ENCODE measurements at regions not wholly inside any gene's neighbourhood (a gene's known extent, or its start where the extent isn't known, plus 50 kb on each side); places are given as distances from the start of the nearest gene placed in this dataset.

DNA sequence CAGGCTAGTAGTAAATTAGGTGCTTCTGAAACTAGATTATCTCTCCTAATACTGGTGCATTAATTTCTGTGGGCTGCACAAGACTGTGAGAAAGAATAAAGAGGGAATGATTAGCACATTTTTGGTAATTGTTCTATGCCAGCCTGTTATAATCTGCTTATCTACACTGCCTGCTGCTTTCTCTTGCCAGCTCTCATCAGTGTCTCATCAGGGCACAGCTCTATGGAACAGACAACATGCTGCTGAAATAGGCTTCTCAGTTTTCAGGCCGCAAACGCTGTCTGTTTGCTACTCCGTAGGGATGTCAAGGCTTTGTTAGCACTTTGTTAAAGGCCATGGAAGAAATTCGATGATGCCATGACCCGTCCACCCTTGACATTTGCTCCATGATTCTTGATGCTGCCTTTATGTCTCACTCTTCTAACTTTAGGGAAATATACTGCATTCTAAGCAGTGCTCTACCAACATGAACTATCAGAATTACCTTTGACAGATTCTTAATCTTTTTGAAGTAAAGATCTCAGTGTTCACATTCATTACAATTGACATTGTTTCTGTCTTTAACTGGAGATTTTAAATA is 84.0 kb upstream of the PRR20A start:
- TF ChIP-seq, protein P1, sequence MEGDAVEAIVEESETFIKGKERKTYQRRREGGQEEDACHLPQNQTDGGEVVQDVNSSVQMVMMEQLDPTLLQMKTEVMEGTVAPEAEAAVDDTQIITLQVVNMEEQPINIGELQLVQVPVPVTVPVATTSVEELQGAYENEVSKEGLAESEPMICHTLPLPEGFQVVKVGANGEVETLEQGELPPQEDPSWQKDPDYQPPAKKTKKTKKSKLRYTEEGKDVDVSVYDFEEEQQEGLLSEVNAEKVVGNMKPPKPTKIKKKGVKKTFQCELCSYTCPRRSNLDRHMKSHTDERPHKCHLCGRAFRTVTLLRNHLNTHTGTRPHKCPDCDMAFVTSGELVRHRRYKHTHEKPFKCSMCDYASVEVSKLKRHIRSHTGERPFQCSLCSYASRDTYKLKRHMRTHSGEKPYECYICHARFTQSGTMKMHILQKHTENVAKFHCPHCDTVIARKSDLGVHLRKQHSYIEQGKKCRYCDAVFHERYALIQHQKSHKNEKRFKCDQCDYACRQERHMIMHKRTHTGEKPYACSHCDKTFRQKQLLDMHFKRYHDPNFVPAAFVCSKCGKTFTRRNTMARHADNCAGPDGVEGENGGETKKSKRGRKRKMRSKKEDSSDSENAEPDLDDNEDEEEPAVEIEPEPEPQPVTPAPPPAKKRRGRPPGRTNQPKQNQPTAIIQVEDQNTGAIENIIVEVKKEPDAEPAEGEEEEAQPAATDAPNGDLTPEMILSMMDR (IDR thresholded peaks at IDR 0.05) = no peak
- no peak for TF ChIP-seq POLR2AphosphoS5 (IDR thresholded peaks at IDR 0.05)

All from esophagus muscularis mucosa (tissue), 3 donors.